ENCODE measurements at regions not wholly inside any gene's neighbourhood (a gene's known extent, or its start where the extent isn't known, plus 50 kb on each side); places are given as distances from the start of the nearest gene placed in this dataset.

GRCh38 chr20:55469074-55469473 is 536.2 kb downstream of the CBLN4 start:
- no peak for DNase-seq (ENCODE audit: extremely low spot score, unreplicated experiment)
- Mint-ChIP-seq H3K36me3 (ENCODE audit: unreplicated experiment) (no peaks in the 10 kb centered on the region), H3K27ac (ENCODE audit: unreplicated experiment) (no peak overlapping the region), H3K9me3 (ENCODE audit: unreplicated experiment) (peaks cover 26% of the 10 kb centered on the region), H3K4me1 (ENCODE audit: unreplicated experiment) (no peaks in the 10 kb centered on the region), H3K27me3 (ENCODE audit: unreplicated experiment) (no peaks in the 10 kb centered on the region), H3K4me3 (ENCODE audit: unreplicated experiment) (no peak overlapping the region)
- TF ChIP-seq CTCF (IDR thresholded peaks at IDR 0.05), result no peak

GRCh38 chr20:55461519-55461918 is 543.8 kb downstream of the CBLN4 start:
- Mint-ChIP-seq H3K36me3 (ENCODE audit: unreplicated experiment) (no peaks in the 10 kb centered on the region), H3K4me1 (ENCODE audit: unreplicated experiment) (no peaks in the 10 kb centered on the region), H3K27me3 (ENCODE audit: unreplicated experiment) (no peaks in the 10 kb centered on the region), H3K9me3 (ENCODE audit: unreplicated experiment) (peaks cover 24% of the 10 kb centered on the region), H3K4me3 (ENCODE audit: unreplicated experiment) (no peak overlapping the region), H3K27ac (ENCODE audit: unreplicated experiment) (no peak overlapping the region)
- no peak for TF ChIP-seq CTCF (IDR thresholded peaks at IDR 0.05)
- no peak for DNase-seq (ENCODE audit: extremely low spot score, unreplicated experiment)

- Mint-ChIP-seq H3K4me1 (ENCODE audit: unreplicated experiment) (no peaks in the 10 kb centered on the region), H3K27me3 (ENCODE audit: unreplicated experiment) (no peaks in the 10 kb centered on the region), H3K36me3 (ENCODE audit: unreplicated experiment) (no peaks in the 10 kb centered on the region), H3K9me3 (ENCODE audit: unreplicated experiment) (peaks cover 19% of the 10 kb centered on the region), H3K27ac (ENCODE audit: unreplicated experiment) (no peak overlapping the region), H3K4me3 (ENCODE audit: unreplicated experiment) (no peak overlapping the region)
- no peak for DNase-seq (ENCODE audit: extremely low spot score, unreplicated experiment)
- TF ChIP-seq CTCF (IDR thresholded peaks at IDR 0.05), result no peak
These were observed 548.9 kb downstream of the CBLN4 start for GRCh38 chr20:55456316-55456940.

- Mint-ChIP-seq H3K9me3 (ENCODE audit: unreplicated experiment) (peaks cover 24% of the 10 kb centered on the region), H3K4me1 (ENCODE audit: unreplicated experiment) (no peaks in the 10 kb centered on the region), H3K27me3 (ENCODE audit: unreplicated experiment) (no peaks in the 10 kb centered on the region), H3K36me3 (ENCODE audit: unreplicated experiment) (no peaks in the 10 kb centered on the region), H3K27ac (ENCODE audit: unreplicated experiment) (no peak overlapping the region), H3K4me3 (ENCODE audit: unreplicated experiment) (no peak overlapping the region)
- TF ChIP-seq CTCF (IDR thresholded peaks at IDR 0.05), result no peak
- DNase-seq (ENCODE audit: extremely low spot score, unreplicated experiment), result no peak
These were observed 556.2 kb downstream of the CBLN4 start for GRCh38 chr20:55449091-55449490.

- Mint-ChIP-seq H3K36me3 (ENCODE audit: unreplicated experiment) (no peaks in the 10 kb centered on the region), H3K27me3 (ENCODE audit: unreplicated experiment) (no peaks in the 10 kb centered on the region), H3K27ac (ENCODE audit: unreplicated experiment) (no peak overlapping the region), H3K4me3 (ENCODE audit: unreplicated experiment) (no peak overlapping the region), H3K9me3 (ENCODE audit: unreplicated experiment) (peaks cover 34% of the 10 kb centered on the region), H3K4me1 (ENCODE audit: unreplicated experiment) (no peaks in the 10 kb centered on the region)
- no peak for DNase-seq (ENCODE audit: extremely low spot score, unreplicated experiment)
- TF ChIP-seq CTCF (IDR thresholded peaks at IDR 0.05), result no peak
These were observed 559.0 kb downstream of the CBLN4 start for GRCh38 chr20:55446301-55446700.
